ENCODE measurements at regions not wholly inside any gene's neighbourhood (a gene's known extent, or its start where the extent isn't known, plus 50 kb on each side); places are given as distances from the start of the nearest gene placed in this dataset.

GRCh38 chr6:120328521-120328920, 979.0 kb upstream of the MAN1A1 start:
- TF ChIP-seq REST (IDR thresholded peaks at IDR 0.05; ENCODE audit: insufficient read depth in 1 of 2, low read depth in 2 of 2, low read length in 2 of 2) (no peak), SIN3A (IDR thresholded peaks at IDR 0.05; ENCODE audit: borderline replicate concordance, insufficient read depth, low read length) (no peak), POLR2AphosphoS5 (IDR thresholded peaks at IDR 0.05; ENCODE audit: low read depth, low read length) (no peak), FOXP2 (optimal IDR thresholded peaks at IDR 0.05; ENCODE audit: borderline replicate concordance, extremely low read depth, extremely low read length, insufficient read depth) (no peak), TAF1 (IDR thresholded peaks at IDR 0.05; ENCODE audit: borderline replicate concordance, insufficient read depth, low read length) (no peak)

- no peak for TF ChIP-seq TAF1 (IDR thresholded peaks at IDR 0.05; ENCODE audit: borderline replicate concordance, insufficient read depth, low read length)
- TF ChIP-seq POLR2AphosphoS5 (IDR thresholded peaks at IDR 0.05; ENCODE audit: low read depth, low read length) = no peak
- no peak for TF ChIP-seq FOXP2 (optimal IDR thresholded peaks at IDR 0.05; ENCODE audit: borderline replicate concordance, extremely low read depth, extremely low read length, insufficient read depth)
- no peak for TF ChIP-seq SIN3A (IDR thresholded peaks at IDR 0.05; ENCODE audit: borderline replicate concordance, insufficient read depth, low read length)
- no peak for TF ChIP-seq REST (IDR thresholded peaks at IDR 0.05; ENCODE audit: insufficient read depth in 1 of 2, low read depth in 2 of 2, low read length in 2 of 2)
Measured at GRCh38 chr6:120320481-120321162, 971.1 kb upstream of the MAN1A1 start.

DNA sequence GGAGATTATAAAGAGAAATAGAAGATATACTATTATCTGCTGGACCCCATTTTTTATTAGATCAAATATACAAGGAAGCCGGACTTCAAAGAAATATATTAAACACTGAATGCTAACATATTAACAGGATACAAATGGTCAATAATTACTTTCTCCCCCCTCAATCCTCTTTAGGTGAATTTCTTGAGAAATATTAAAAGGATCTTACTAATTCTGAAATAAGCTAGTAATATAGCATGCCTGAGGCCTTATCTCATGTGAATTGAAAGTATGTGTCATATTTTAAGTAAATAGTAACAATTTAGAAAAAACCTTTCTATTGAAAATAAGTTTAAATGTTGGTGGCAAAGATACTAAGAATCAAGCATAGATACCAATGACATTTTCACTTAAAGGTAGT, 954.7 kb upstream of the MAN1A1 start:
- TF ChIP-seq TAF1 (IDR thresholded peaks at IDR 0.05; ENCODE audit: borderline replicate concordance, insufficient read depth, low read length) (no peak), REST (IDR thresholded peaks at IDR 0.05; ENCODE audit: insufficient read depth in 1 of 2, low read depth in 2 of 2, low read length in 2 of 2) (no peak), SIN3A (IDR thresholded peaks at IDR 0.05; ENCODE audit: borderline replicate concordance, insufficient read depth, low read length) (no peak), POLR2AphosphoS5 (IDR thresholded peaks at IDR 0.05; ENCODE audit: low read depth, low read length) (no peak), FOXP2 (optimal IDR thresholded peaks at IDR 0.05; ENCODE audit: borderline replicate concordance, extremely low read depth, extremely low read length, insufficient read depth) (no peak)

- TF ChIP-seq POLR2AphosphoS5 (IDR thresholded peaks at IDR 0.05; ENCODE audit: low read depth, low read length) (no peak), SIN3A (IDR thresholded peaks at IDR 0.05; ENCODE audit: borderline replicate concordance, insufficient read depth, low read length) (no peak), TAF1 (IDR thresholded peaks at IDR 0.05; ENCODE audit: borderline replicate concordance, insufficient read depth, low read length) (no peak), REST (IDR thresholded peaks at IDR 0.05; ENCODE audit: insufficient read depth in 1 of 2, low read depth in 2 of 2, low read length in 2 of 2) (no peak), FOXP2 (optimal IDR thresholded peaks at IDR 0.05; ENCODE audit: borderline replicate concordance, extremely low read depth, extremely low read length, insufficient read depth) (no peak)
Measured at GRCh38 chr6:120303527-120303926, 954.0 kb upstream of the MAN1A1 start.

All from PFSK-1 (cell line).